WTC11 (cell line): ENCODE measurements at regions not wholly inside any gene's neighbourhood (a gene's known extent, or its start where the extent isn't known, plus 50 kb on each side); places are given as distances from the start of the nearest gene placed in this dataset.

Experiments
- ATAC-seq: fragments of 200-7000 bp; cut with Tn5 transposase; 2 replicates; pipeline ENCODE4 v1.10.0; 2021; ENCODE audit warnings: mild to moderate bottlenecking, moderate library complexity
- CTCF ChIA-PET: fragments of 300-600 bp; sonication (Branson Sonifier 250); formaldehyde crosslinking; loops from one replicate; lab custom pipeline; 2021; ENCODE audit warnings: antibody characterized with exemption; lab: Charles Lee
- POLR2A ChIA-PET: fragments of 350-600 bp; sonication (Branson Sonifier 250); formaldehyde crosslinking; loops from one replicate; lab custom pipeline; 2021; ENCODE audit warnings: antibody characterized with exemption; lab: Charles Lee
- DNase-seq: peaks from one replicate; pipeline ENCODE4 v3.0.0; 2021; ENCODE audit warnings: low spot score
- H3K27ac Mint-ChIP-seq: 2 replicates; pipeline ENCODE4 v1.8.0; 2021; ENCODE audit warnings: mixed read lengths
- H3K27me3 Mint-ChIP-seq: 2 replicates; pipeline ENCODE4 v1.8.0; 2021; ENCODE audit warnings: low read depth, mild to moderate bottlenecking, moderate library complexity, mixed read lengths
- H3K36me3 Mint-ChIP-seq: 2 replicates; pipeline ENCODE4 v1.8.0; 2021; ENCODE audit warnings: mixed read lengths
- H3K4me1 Mint-ChIP-seq: 2 replicates; pipeline ENCODE4 v1.8.0; 2022; ENCODE audit warnings: mixed read lengths
- H3K4me3 Mint-ChIP-seq: 2 replicates; pipeline ENCODE4 v1.8.0; 2021; ENCODE audit warnings: mild to moderate bottlenecking, moderate library complexity, mixed read lengths
- H3K9me3 Mint-ChIP-seq: 2 replicates; pipeline ENCODE4 v1.8.0; 2021; ENCODE audit warnings: mixed read lengths
- CBFB ChIP-seq: sonication (generic); formaldehyde crosslinking; IDR thresholded peaks from 2 replicates; pipeline ENCODE4 v1.8.1; 2022; ENCODE audit warnings: mild to moderate bottlenecking, low read depth, missing genetic modification reagents
- CDX4 ChIP-seq: fragments of 250-450 bp; sonication (Bioruptor Pico); IDR thresholded peaks from 2 replicates; pipeline ENCODE4 v1.9.0; 2021; ENCODE audit warnings: moderate library complexity, mild to moderate bottlenecking, inconsistent platforms, borderline replicate concordance
- EMX1 ChIP-seq: fragments of 250-450 bp; sonication (Bioruptor Pico); IDR thresholded peaks from 2 replicates; pipeline ENCODE4 v1.8.0; 2021; ENCODE audit warnings: mild to moderate bottlenecking
- ETV6 ChIP-seq: sonication (generic); formaldehyde crosslinking; IDR thresholded peaks from 2 replicates; pipeline ENCODE4 v1.8.1; 2022; ENCODE audit warnings: mild to moderate bottlenecking, missing genetic modification reagents
- FOXP4 ChIP-seq: sonication (generic); formaldehyde crosslinking; IDR thresholded peaks from 2 replicates; pipeline ENCODE4 v1.8.0; 2022; ENCODE audit warnings: mild to moderate bottlenecking, missing genetic modification reagents
- GTF2I ChIP-seq: fragments of 250-450 bp; sonication (Bioruptor Pico); conservative IDR thresholded peaks from 2 replicates; pipeline ENCODE4 v1.4.0; 2021; ENCODE audit warnings: mild to moderate bottlenecking
- KAT7 ChIP-seq: sonication (generic); formaldehyde crosslinking; IDR thresholded peaks from 2 replicates; pipeline ENCODE4 v1.8.1; 2023; ENCODE audit warnings: missing genetic modification reagents, mild to moderate bottlenecking, borderline replicate concordance
- MLX ChIP-seq: sonication (generic); formaldehyde crosslinking; IDR thresholded peaks from 2 replicates; pipeline ENCODE4 v1.8.1; 2023; ENCODE audit warnings: mild to moderate bottlenecking, missing genetic modification reagents, moderate library complexity
- NFYB ChIP-seq: sonication (generic); formaldehyde crosslinking; conservative IDR thresholded peaks from 2 replicates; pipeline ENCODE4 v1.8.0; 2022; ENCODE audit warnings: low read depth, missing genetic modification reagents
- OVOL2 ChIP-seq: fragments of 250-450 bp; sonication (Bioruptor Pico); IDR thresholded peaks from 2 replicates; pipeline ENCODE4 v1.9.0; 2021; ENCODE audit warnings: mild to moderate bottlenecking, borderline replicate concordance
- PRDM15 ChIP-seq: sonication (generic); formaldehyde crosslinking; IDR thresholded peaks from 2 replicates; pipeline ENCODE4 v1.8.0; 2022; ENCODE audit warnings: missing genetic modification reagents
- SOX15 ChIP-seq: fragments of 250-450 bp; sonication (Bioruptor Pico); IDR thresholded peaks from 2 replicates; pipeline ENCODE4 v1.9.0; 2021; ENCODE audit warnings: mild to moderate bottlenecking
- SP1 ChIP-seq: sonication (generic); formaldehyde crosslinking; conservative IDR thresholded peaks from 2 replicates; pipeline ENCODE4 v1.8.1; 2022; ENCODE audit warnings: missing genetic modification reagents
- ZBTB43 ChIP-seq: sonication (generic); formaldehyde crosslinking; IDR thresholded peaks from 2 replicates; pipeline ENCODE4 v1.8.1; 2023; ENCODE audit warnings: mild to moderate bottlenecking, missing genetic modification reagents
- ZNF219 ChIP-seq: sonication (generic); formaldehyde crosslinking; IDR thresholded peaks from 2 replicates; pipeline ENCODE4 v1.8.0; 2023; ENCODE audit warnings: missing genetic modification reagents, mild to moderate bottlenecking, borderline replicate concordance
- ZNF232 ChIP-seq: sonication (generic); formaldehyde crosslinking; IDR thresholded peaks from 2 replicates; pipeline ENCODE4 v1.8.0; 2022; ENCODE audit warnings: mild to moderate bottlenecking, missing genetic modification reagents
- ZNF263 ChIP-seq: sonication (generic); formaldehyde crosslinking; IDR thresholded peaks from 2 replicates; pipeline ENCODE4 v1.8.1; 2022; ENCODE audit warnings: low read depth, mild to moderate bottlenecking, moderate library complexity, missing genetic modification reagents
- ZNF671 ChIP-seq: fragments of 250-450 bp; sonication (Bioruptor Pico); IDR thresholded peaks from 2 replicates; pipeline ENCODE4 v1.8.0; 2021; ENCODE audit warnings: mild to moderate bottlenecking

GRCh38 chr5:159450417-159450816 lies 120.1 kb upstream of the IL12B start (continued):
- TF ChIP-seq PRDM15 (CRISPR knock-in tag) = no peak
- TF ChIP-seq KAT7 = no peak
- no peak for TF ChIP-seq ZNF232 (CRISPR knock-in tag)
- no peak for TF ChIP-seq NFYB (CRISPR knock-in tag)
- no peak for TF ChIP-seq MLX (CRISPR knock-in tag)

- Mint-ChIP-seq H3K27me3 (no peaks in the 10 kb centered on the region), H3K9me3 (no peaks in the 10 kb centered on the region), H3K27ac (no peak overlapping the region), H3K36me3 (no peaks in the 10 kb centered on the region), H3K4me3 (no peak overlapping the region), H3K4me1 (no peaks in the 10 kb centered on the region)
- no peak for DNase-seq
- POLR2A ChIA-PET = no interaction called here
- no peak for TF ChIP-seq SOX15 (CRISPR knock-in tag)
- no peak for TF ChIP-seq ZNF263 (CRISPR knock-in tag)
- no peak for TF ChIP-seq FOXP4 (CRISPR knock-in tag)
- TF ChIP-seq OVOL2 (CRISPR knock-in tag) = no peak
- CTCF ChIA-PET = interaction anchor here (1.4 to 4.3 kb wide), 2 partner anchors 9 to 536 kb away, joined by 3 to 20 read pairs; no protein-coding TSS in a partner anchor
- no peak for ATAC-seq
These were observed 121.1 kb upstream of the IL12B start for GRCh38 chr5:159451197-159452052.

GRCh38 chr5:159452480-159453167 lies 122.3 kb upstream of the IL12B start:
- no peak for TF ChIP-seq SP1
- TF ChIP-seq, all 79 proteins: peak for 0
- no peak overlapping the region for H3K27ac Mint-ChIP-seq
- H3K4me1 Mint-ChIP-seq = no peaks in the 10 kb centered on the region
- H3K9me3 Mint-ChIP-seq = no peaks in the 10 kb centered on the region
- no peaks in the 10 kb centered on the region for H3K36me3 Mint-ChIP-seq
- ATAC-seq (no peak), DNase-seq (no peak)
- ChIA-PET POLR2A (no interaction called here), CTCF (interaction anchor here (4.3 kb wide), 1 partner anchor 10 kb away, joined by 20 read pairs; no protein-coding TSS in a partner anchor)
- no peaks in the 10 kb centered on the region for H3K27me3 Mint-ChIP-seq
- no peak overlapping the region for H3K4me3 Mint-ChIP-seq

- DNase-seq (no peak), ATAC-seq (no peak)
- no peak overlapping the region for H3K27ac Mint-ChIP-seq
- H3K36me3 Mint-ChIP-seq = no peaks in the 10 kb centered on the region
- POLR2A ChIA-PET = no interaction called here
- no peaks in the 10 kb centered on the region for H3K27me3 Mint-ChIP-seq
- CTCF ChIA-PET = interaction anchor here (4.3 kb wide), 1 partner anchor 11 kb away, joined by 20 read pairs; no protein-coding TSS in a partner anchor
- no peaks in the 10 kb centered on the region for H3K4me1 Mint-ChIP-seq
- H3K9me3 Mint-ChIP-seq = no peaks in the 10 kb centered on the region
- no peak overlapping the region for H3K4me3 Mint-ChIP-seq
- TF ChIP-seq FOXP4 (CRISPR knock-in tag) (no peak), ZNF671 (no peak), ZNF219 (CRISPR knock-in tag) (no peak), EMX1 (CRISPR knock-in tag) (no peak), ZBTB43 (CRISPR knock-in tag) (no peak), ETV6 (no peak), CDX4 (CRISPR knock-in tag) (no peak), GTF2I (CRISPR knock-in tag) (no peak), CBFB (CRISPR knock-in tag) (no peak)
These were observed 122.9 kb upstream of the IL12B start for GRCh38 chr5:159453209-159453608.
